Amniotic stem cell (primary cell): ENCODE measurements at regions not wholly inside any gene's neighbourhood (a gene's known extent, or its start where the extent isn't known, plus 50 kb on each side); places are given as distances from the start of the nearest gene placed in this dataset.

Source experiments
- DNase-seq: peaks from one replicate; lab custom pipeline; 2025; lab: John Stamatoyannopoulos, UW

GRCh38 chr18:24734058-24734457 is 273.6 kb downstream of the HRH4 start:
- no peak for DNase-seq

GRCh38 chr18:24735624-24736231 is 275.3 kb downstream of the HRH4 start:
- no peak for DNase-seq

- no peak for DNase-seq
These were observed 276.4 kb downstream of the HRH4 start for GRCh38 chr18:24736662-24737330.

GRCh38 chr18:24740829-24741228 is 280.4 kb downstream of the HRH4 start:
- DNase-seq: no peak

- no peak for DNase-seq
These were observed 280.9 kb downstream of the HRH4 start for GRCh38 chr18:24741321-24741720.

GRCh38 chr18:24741965-24742724 is 281.7 kb downstream of the HRH4 start:
- no peak for DNase-seq

GRCh38 chr18:24754583-24755253 is 294.3 kb downstream of the HRH4 start:
- no peak for DNase-seq

- no peak for DNase-seq
These were observed 295.9 kb downstream of the HRH4 start for GRCh38 chr18:24756385-24756784.

- no peak for DNase-seq
These were observed 296.7 kb downstream of the HRH4 start for GRCh38 chr18:24757134-24757533.

GRCh38 chr18:24761765-24762164 is 301.3 kb downstream of the HRH4 start:
- no peak for DNase-seq

GRCh38 chr18:24762511-24762910 is 302.1 kb downstream of the HRH4 start:
- no peak for DNase-seq

GRCh38 chr18:24763765-24764513 is 303.5 kb downstream of the HRH4 start:
- no peak for DNase-seq

GRCh38 chr18:24764766-24765165 is 304.3 kb downstream of the HRH4 start:
- no peak for DNase-seq

GRCh38 chr18:24766376-24766775 is 305.9 kb downstream of the HRH4 start:
- DNase-seq: no peak

- DNase-seq: no peak
These were observed 310.0 kb downstream of the HRH4 start for GRCh38 chr18:24770311-24771024.

- no peak for DNase-seq
These were observed 310.9 kb downstream of the HRH4 start for GRCh38 chr18:24771300-24771699.

- DNase-seq: no peak
These were observed 312.7 kb downstream of the HRH4 start for GRCh38 chr18:24773101-24773500.

GRCh38 chr18:24776019-24776418 is 315.6 kb downstream of the HRH4 start:
- no peak for DNase-seq

- no peak for DNase-seq
These were observed 318.5 kb downstream of the HRH4 start for GRCh38 chr18:24778810-24779418.

- DNase-seq: no peak
These were observed 322.1 kb downstream of the HRH4 start for GRCh38 chr18:24782566-24782965.

GRCh38 chr18:24785019-24785418 is 324.6 kb downstream of the HRH4 start:
- DNase-seq: no peak
